K562 (cell line): ENCODE measurements at regions not wholly inside any gene's neighbourhood (a gene's known extent, or its start where the extent isn't known, plus 50 kb on each side); places are given as distances from the start of the nearest gene placed in this dataset.

Experiments
- ATAC-seq: fragments of 200-7000 bp; cut with Tn5 transposase; 3 replicates; pipeline ENCODE4 v1.9.1; 2020; ENCODE audit warnings: moderate library complexity
- BruUV-seq: library from RNA; stranded (reverse); fragments of 400-500 nt; replicated peaks from 2 replicates; lab custom pipeline; 2021; lab: Mats Ljungman, UMichigan
- CTCF ChIA-PET: fragments of 300-600 bp; formaldehyde crosslinking; extraction: SDS; loops from one replicate; lab custom pipeline; 2021; ENCODE audit warnings: low intra/inter-chr PET ratio; lab: Yijun Ruan, JAX
- POLR2A ChIA-PET: fragments of 300-600, 350-650 bp; sonication (Branson Sonifier 250); formaldehyde crosslinking; extraction: SDS; loops from one replicate; lab custom pipeline; 2021; ENCODE audit warnings: antibody characterized with exemption, inconsistent platforms; lab: Yijun Ruan, JAX
- DNase-seq, 4 experiments: peaks; one replicate each; pipeline versions ENCODE4 v3.0.0 to v3.0.0-alpha.2; 2011 to 2018; ENCODE audit warnings: low spot score in 3 of 4, mixed read lengths in 3 of 4; ENCODE audit errors: extremely low read depth in 1 of 4
- FAIRE-seq: peaks from 2 replicates; lab custom pipeline; 2011; peaks lifted over from hg19 to GRCh38; lab: Jason Lieb, UNC
- H2AFZ ChIP-seq: 2 replicates; pipeline ENCODE4 v1.6.0; 2011; ENCODE audit warnings: low read depth, low read length, control low read depth, inconsistent platforms
- H3K27ac ChIP-seq: fragments of 200-600 bp; 3 replicates; pipeline ENCODE4 v1.8.0; 2011; ENCODE audit warnings: low read depth, mild to moderate bottlenecking, control low read depth, inconsistent platforms, low read length, moderate library complexity, mixed read lengths; ENCODE audit errors: extremely low read depth
- H3K27me3 ChIP-seq, 2 experiments: fragments of 300-600 bp in 1 of 2; 2 replicates in 1 of 2; 3 replicates in 1 of 2; pipeline versions ENCODE4 v1.6.0 to v1.8.0; 2011; ENCODE audit warnings: inconsistent platforms in 2 of 2, low read length in 2 of 2, mild to moderate bottlenecking in 1 of 2, mixed read lengths in 1 of 2, moderate library complexity in 1 of 2; ENCODE audit not compliant: control insufficient read depth in 2 of 2, insufficient read depth in 2 of 2
- H3K36me3 ChIP-seq: fragments of 300-600 bp; 3 replicates; pipeline ENCODE4 v1.8.0; 2011; ENCODE audit warnings: mild to moderate bottlenecking, low read length, inconsistent platforms; ENCODE audit not compliant: control insufficient read depth, insufficient read depth
- H3K4me1 ChIP-seq, 2 experiments: fragments of 200-600 bp in 1 of 2; replicated peaks in 1 of 2; 2 replicates in 1 of 2; 3 replicates in 1 of 2; pipeline versions ENCODE4 v1.5.1 to v1.8.0; 2011; ENCODE audit warnings: inconsistent platforms in 2 of 2, low read length in 2 of 2, mild to moderate bottlenecking in 1 of 2, mixed read lengths in 1 of 2, moderate library complexity in 1 of 2; ENCODE audit not compliant: control insufficient read depth in 2 of 2, insufficient read depth in 2 of 2
- H3K4me2 ChIP-seq: 2 replicates; pipeline ENCODE4 v1.6.1; 2011; ENCODE audit warnings: low read length, control low read depth, inconsistent platforms, mixed read lengths; ENCODE audit not compliant: insufficient read depth
- H3K4me3 ChIP-seq: fragments of 200-600 bp; sonication (generic), shearing (Covaris generic); 2 replicates; pipeline ENCODE4 v1.5.1; 2016; ENCODE audit warnings: control low read depth, inconsistent platforms
- H3K79me2 ChIP-seq: fragments of 200-600 bp; 3 replicates; pipeline ENCODE4 v1.8.0; 2011; ENCODE audit warnings: low read length, inconsistent platforms; ENCODE audit not compliant: control insufficient read depth, insufficient read depth
- H3K9ac ChIP-seq, 2 experiments: 2 replicates each; pipeline versions ENCODE4 v1.6.0 to v1.6.1; 2011; ENCODE audit warnings: low read depth in 2 of 2, low read length in 2 of 2, control low read depth in 1 of 2, inconsistent platforms in 1 of 2, mild to moderate bottlenecking in 1 of 2, mixed read lengths in 1 of 2; ENCODE audit not compliant: insufficient read depth in 1 of 2
- H3K9me1 ChIP-seq: one replicate; pipeline ENCODE4 v1.6.0; 2011; ENCODE audit warnings: inconsistent platforms, mild to moderate bottlenecking, low read length, moderate library complexity; ENCODE audit not compliant: control insufficient read depth, insufficient read depth
- H3K9me3 ChIP-seq: replicated peaks from 2 replicates; pipeline ENCODE4 v1.5.1; 2011; ENCODE audit warnings: low read depth, low read length, inconsistent platforms; ENCODE audit not compliant: control insufficient read depth, insufficient read depth
- H4K20me1 ChIP-seq: replicated peaks from 2 replicates; pipeline ENCODE4 v1.6.1; 2011; ENCODE audit warnings: low read length, inconsistent platforms, mixed read lengths; ENCODE audit not compliant: control insufficient read depth, insufficient read depth
- CAMTA2 ChIP-seq: fragments of 250-450 bp; sonication (Bioruptor Pico); conservative IDR thresholded peaks from 2 replicates; pipeline ENCODE4 v1.5.1; 2022
- CXXC5 ChIP-seq: fragments of 250-450 bp; sonication (Bioruptor Pico); IDR thresholded peaks from 2 replicates; pipeline ENCODE4 v1.8.0; 2022; ENCODE audit warnings: inconsistent platforms, mild to moderate bottlenecking, moderate library complexity
- DMBX1 ChIP-seq: fragments of 250-450 bp; sonication (Bioruptor Pico); IDR thresholded peaks from 2 replicates; pipeline ENCODE4 v1.8.0; 2022; ENCODE audit warnings: inconsistent platforms, mild to moderate bottlenecking, moderate library complexity, borderline replicate concordance
- FOS ChIP-seq: IDR thresholded peaks from 3 replicates; pipeline ENCODE4 v1.6.1; 2011; ENCODE audit not compliant: insufficient read length; ENCODE audit errors: extremely low read depth
- KLF13 ChIP-seq: fragments of 450-650 bp; IDR thresholded peaks from 2 replicates; pipeline ENCODE4 v1.6.1; 2016; ENCODE audit warnings: missing genetic modification characterization, low read depth, mild to moderate bottlenecking, missing compliant biosample characterization, moderate library complexity, borderline replicate concordance
- RB1 ChIP-seq: fragments of 450-650 bp; IDR thresholded peaks from 2 replicates; pipeline ENCODE4 v1.6.1; 2017; ENCODE audit warnings: low read depth, mild to moderate bottlenecking
- ZNF146 ChIP-seq: IDR thresholded peaks from one replicate; pipeline ENCODE4 v1.6.1; 2018; ENCODE audit warnings: missing compliant biosample characterization; ENCODE audit not compliant: unreplicated experiment
- WGBS: fragments of 100-300 bp; shearing (Covaris generic); methylation state at CpG from one replicate; pipeline ENCODE4 v1.1.6; 2016; ENCODE audit warnings: low coverage, mixed read lengths; ENCODE audit not compliant: insufficient coverage; ENCODE audit errors: missing lambda C conversion rate; 5-methylcytosine and 5-hydroxymethylcytosine counted together
- in situ Hi-C: fragments of 300-500 bp; cut with MboI; formaldehyde crosslinking; loops from 4 replicates; pipeline ENCODE4 v1.15.0; 2018; ENCODE audit warnings: inconsistent platforms, mixed read lengths
- intact Hi-C: fragments of 100-400 bp; cut with micrococcal nuclease; formaldehyde crosslinking; loops from 2 replicates; pipeline ENCODE4 v1.14.2; 2022
- TF ChIP-seq, protein P1 (sequence below): fragments of 250-450 bp; sonication (Bioruptor Pico); IDR thresholded peaks from 2 replicates; pipeline ENCODE4 v1.8.0; 2021; ENCODE audit warnings: borderline replicate concordance, mild to moderate bottlenecking, moderate library complexity; ENCODE audit not compliant: poor library complexity, severe bottlenecking
- TF ChIP-seq, protein P2 (sequence below): fragments of 250-450 bp; sonication (Bioruptor Pico); IDR thresholded peaks from 2 replicates; pipeline ENCODE4 v1.9.0; 2021; ENCODE audit warnings: mild to moderate bottlenecking, inconsistent platforms
- TF ChIP-seq, protein P3 (sequence below): fragments of 450-650 bp; IDR thresholded peaks from 2 replicates; pipeline ENCODE4 v1.6.1; 2017; ENCODE audit warnings: antibody characterized with exemption
- TF ChIP-seq, protein P4 (sequence below): fragments of 450-650 bp; IDR thresholded peaks from 2 replicates; pipeline ENCODE4 v1.6.1; 2017; ENCODE audit warnings: antibody characterized with exemption, mild to moderate bottlenecking
- TF ChIP-seq, protein P5 (sequence below): sonication (generic); formaldehyde crosslinking; IDR thresholded peaks from 2 replicates; pipeline ENCODE4 v1.8.1; 2023; ENCODE audit warnings: mild to moderate bottlenecking, missing genetic modification reagents

DNA sequence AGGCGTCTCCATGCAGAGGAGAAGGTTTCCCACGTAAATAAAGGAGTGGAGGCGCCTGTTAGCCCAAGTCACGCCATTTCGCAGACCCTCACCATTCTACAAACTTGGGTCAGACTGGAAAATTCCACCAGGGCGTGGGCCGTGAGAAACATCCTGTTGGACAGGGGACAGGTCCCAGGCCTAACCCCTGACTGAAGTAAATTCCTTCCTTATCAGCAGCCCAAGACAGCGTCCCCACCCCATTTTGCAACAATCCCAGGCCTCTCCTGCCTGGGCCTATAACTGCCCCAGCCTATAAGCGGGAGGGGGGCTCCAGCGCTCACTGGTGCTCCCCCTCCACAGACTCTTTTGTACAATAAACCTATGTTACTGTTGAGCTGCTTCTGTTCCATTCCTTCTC lies 57.3 kb upstream of the CBLN2 start:
- ATAC-seq (no peak), DNase-seq (no peak), FAIRE-seq (no peak)
- in situ Hi-C loops (no loop called here), intact Hi-C loops (no loop called here)
- Histone ChIP-seq H4K20me1 (no peaks in the 10 kb centered on the region), H3K36me3 (no peaks in the 10 kb centered on the region), H3K9me3 (no peaks in the 10 kb centered on the region), H3K27ac (no peak overlapping the region), H3K27me3 (no peaks in the 10 kb centered on the region), H3K4me1 (no peaks in the 10 kb centered on the region), H3K79me2 (no peaks in the 10 kb centered on the region), H3K4me2 (no peak overlapping the region), H3K9me1 (no peaks in the 10 kb centered on the region), H2AFZ (no peak overlapping the region), H3K4me3 (no peak overlapping the region), H3K9ac (no peak overlapping the region)
- ChIA-PET POLR2A (no interaction called here), CTCF (no interaction called here)
- no TSS peak for BruUV-seq
- 0% methylated on average over 8 of the region's 10 CpGs for WGBS
- TF ChIP-seq CAMTA2 = no peak
- TF ChIP-seq, protein P1, sequence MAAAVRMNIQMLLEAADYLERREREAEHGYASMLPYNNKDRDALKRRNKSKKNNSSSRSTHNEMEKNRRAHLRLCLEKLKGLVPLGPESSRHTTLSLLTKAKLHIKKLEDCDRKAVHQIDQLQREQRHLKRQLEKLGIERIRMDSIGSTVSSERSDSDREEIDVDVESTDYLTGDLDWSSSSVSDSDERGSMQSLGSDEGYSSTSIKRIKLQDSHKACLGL (CRISPR knock-in tag) = no peak
- TF ChIP-seq RB1 = no peak
- TF ChIP-seq, protein P2, sequence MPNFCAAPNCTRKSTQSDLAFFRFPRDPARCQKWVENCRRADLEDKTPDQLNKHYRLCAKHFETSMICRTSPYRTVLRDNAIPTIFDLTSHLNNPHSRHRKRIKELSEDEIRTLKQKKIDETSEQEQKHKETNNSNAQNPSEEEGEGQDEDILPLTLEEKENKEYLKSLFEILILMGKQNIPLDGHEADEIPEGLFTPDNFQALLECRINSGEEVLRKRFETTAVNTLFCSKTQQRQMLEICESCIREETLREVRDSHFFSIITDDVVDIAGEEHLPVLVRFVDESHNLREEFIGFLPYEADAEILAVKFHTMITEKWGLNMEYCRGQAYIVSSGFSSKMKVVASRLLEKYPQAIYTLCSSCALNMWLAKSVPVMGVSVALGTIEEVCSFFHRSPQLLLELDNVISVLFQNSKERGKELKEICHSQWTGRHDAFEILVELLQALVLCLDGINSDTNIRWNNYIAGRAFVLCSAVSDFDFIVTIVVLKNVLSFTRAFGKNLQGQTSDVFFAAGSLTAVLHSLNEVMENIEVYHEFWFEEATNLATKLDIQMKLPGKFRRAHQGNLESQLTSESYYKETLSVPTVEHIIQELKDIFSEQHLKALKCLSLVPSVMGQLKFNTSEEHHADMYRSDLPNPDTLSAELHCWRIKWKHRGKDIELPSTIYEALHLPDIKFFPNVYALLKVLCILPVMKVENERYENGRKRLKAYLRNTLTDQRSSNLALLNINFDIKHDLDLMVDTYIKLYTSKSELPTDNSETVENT (CRISPR knock-in tag) = no peak
- TF ChIP-seq ZNF146 (CRISPR knock-in tag) = no peak
- TF ChIP-seq, protein P3, sequence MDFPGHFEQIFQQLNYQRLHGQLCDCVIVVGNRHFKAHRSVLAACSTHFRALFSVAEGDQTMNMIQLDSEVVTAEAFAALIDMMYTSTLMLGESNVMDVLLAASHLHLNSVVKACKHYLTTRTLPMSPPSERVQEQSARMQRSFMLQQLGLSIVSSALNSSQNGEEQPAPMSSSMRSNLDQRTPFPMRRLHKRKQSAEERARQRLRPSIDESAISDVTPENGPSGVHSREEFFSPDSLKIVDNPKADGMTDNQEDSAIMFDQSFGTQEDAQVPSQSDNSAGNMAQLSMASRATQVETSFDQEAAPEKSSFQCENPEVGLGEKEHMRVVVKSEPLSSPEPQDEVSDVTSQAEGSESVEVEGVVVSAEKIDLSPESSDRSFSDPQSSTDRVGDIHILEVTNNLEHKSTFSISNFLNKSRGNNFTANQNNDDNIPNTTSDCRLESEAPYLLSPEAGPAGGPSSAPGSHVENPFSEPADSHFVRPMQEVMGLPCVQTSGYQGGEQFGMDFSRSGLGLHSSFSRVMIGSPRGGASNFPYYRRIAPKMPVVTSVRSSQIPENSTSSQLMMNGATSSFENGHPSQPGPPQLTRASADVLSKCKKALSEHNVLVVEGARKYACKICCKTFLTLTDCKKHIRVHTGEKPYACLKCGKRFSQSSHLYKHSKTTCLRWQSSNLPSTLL = no peak
- TF ChIP-seq DMBX1 (CRISPR knock-in tag) = no peak
- TF ChIP-seq FOS = no peak
- no peak for TF ChIP-seq KLF13 (tag)
- TF ChIP-seq, protein P4, sequence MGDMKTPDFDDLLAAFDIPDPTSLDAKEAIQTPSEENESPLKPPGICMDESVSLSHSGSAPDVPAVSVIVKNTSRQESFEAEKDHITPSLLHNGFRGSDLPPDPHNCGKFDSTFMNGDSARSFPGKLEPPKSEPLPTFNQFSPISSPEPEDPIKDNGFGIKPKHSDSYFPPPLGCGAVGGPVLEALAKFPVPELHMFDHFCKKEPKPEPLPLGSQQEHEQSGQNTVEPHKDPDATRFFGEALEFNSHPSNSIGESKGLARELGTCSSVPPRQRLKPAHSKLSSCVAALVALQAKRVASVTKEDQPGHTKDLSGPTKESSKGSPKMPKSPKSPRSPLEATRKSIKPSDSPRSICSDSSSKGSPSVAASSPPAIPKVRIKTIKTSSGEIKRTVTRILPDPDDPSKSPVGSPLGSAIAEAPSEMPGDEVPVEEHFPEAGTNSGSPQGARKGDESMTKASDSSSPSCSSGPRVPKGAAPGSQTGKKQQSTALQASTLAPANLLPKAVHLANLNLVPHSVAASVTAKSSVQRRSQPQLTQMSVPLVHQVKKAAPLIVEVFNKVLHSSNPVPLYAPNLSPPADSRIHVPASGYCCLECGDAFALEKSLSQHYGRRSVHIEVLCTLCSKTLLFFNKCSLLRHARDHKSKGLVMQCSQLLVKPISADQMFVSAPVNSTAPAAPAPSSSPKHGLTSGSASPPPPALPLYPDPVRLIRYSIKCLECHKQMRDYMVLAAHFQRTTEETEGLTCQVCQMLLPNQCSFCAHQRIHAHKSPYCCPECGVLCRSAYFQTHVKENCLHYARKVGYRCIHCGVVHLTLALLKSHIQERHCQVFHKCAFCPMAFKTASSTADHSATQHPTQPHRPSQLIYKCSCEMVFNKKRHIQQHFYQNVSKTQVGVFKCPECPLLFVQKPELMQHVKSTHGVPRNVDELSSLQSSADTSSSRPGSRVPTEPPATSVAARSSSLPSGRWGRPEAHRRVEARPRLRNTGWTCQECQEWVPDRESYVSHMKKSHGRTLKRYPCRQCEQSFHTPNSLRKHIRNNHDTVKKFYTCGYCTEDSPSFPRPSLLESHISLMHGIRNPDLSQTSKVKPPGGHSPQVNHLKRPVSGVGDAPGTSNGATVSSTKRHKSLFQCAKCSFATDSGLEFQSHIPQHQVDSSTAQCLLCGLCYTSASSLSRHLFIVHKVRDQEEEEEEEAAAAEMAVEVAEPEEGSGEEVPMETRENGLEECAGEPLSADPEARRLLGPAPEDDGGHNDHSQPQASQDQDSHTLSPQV = no peak
- no peak for TF ChIP-seq CXXC5 (CRISPR knock-in tag)
- TF ChIP-seq, protein P5, sequence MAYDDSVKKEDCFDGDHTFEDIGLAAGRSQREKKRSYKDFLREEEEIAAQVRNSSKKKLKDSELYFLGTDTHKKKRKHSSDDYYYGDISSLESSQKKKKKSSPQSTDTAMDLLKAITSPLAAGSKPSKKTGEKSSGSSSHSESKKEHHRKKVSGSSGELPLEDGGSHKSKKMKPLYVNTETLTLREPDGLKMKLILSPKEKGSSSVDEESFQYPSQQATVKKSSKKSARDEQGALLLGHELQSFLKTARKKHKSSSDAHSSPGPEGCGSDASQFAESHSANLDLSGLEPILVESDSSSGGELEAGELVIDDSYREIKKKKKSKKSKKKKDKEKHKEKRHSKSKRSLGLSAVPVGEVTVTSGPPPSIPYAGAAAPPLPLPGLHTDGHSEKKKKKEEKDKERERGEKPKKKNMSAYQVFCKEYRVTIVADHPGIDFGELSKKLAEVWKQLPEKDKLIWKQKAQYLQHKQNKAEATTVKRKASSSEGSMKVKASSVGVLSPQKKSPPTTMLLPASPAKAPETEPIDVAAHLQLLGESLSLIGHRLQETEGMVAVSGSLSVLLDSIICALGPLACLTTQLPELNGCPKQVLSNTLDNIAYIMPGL (CRISPR knock-in tag) = no peak
